ENCODE measurements at regions not wholly inside any gene's neighbourhood (a gene's known extent, or its start where the extent isn't known, plus 50 kb on each side); places are given as distances from the start of the nearest gene placed in this dataset.
A peak's percentile ranks its signal among the peaks of the same experiment; 100 is the strongest.
"Not testable (repeated sequence)": the region's sequence is repeated elsewhere in the genome, so short reads cannot be mapped to it uniquely, and the experiment has no call there.

DNA sequence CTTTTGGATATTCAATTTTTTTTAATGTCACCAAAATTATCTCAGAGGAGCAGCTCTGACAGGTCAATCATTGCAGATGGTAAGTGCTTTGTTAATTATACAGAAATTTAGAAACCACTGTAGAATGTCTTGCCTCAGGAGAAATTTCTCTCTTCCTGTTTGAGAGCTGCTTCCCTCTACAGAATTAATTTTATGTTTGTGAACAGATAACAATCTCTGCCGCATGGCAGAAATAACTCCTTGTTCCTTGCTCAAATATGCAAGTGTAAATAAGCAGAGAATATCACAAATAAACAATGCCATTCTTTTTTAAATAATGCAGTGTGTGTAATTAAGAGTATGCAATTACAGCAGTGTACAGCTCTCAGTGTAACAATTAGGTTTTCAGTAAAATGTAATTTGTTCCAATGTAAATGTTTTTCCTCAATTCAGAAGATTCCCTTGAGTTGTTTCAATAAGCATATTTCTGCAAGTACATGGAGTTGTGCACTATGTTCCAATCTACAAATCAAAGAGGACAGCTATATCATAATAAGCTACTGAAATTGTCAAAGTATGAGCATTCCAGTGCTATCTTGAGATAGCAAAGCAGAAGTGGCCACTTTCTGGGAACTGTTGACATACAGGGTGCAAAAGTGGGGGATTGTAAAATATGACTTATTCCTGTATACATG, 1012.8 kb downstream of the MAT2B start:
- Histone ChIP-seq H3K36me3 (ENCODE audit: low read depth) (no peaks in the 10 kb centered on the region), H3K27ac (ENCODE audit: poor library complexity, severe bottlenecking) (no peak overlapping the region), H3K9me3 (ENCODE audit: severe bottlenecking) (no peaks in the 10 kb centered on the region), H3K4me1 (ENCODE audit: insufficient read depth, poor library complexity, severe bottlenecking) (no peaks in the 10 kb centered on the region), H3K4me3 (ENCODE audit: severe bottlenecking) (no peak overlapping the region), H3K27me3 (ENCODE audit: insufficient read depth, poor library complexity, severe bottlenecking) (peaks cover 7% of the 10 kb centered on the region)
- TF ChIP-seq, protein P1, sequence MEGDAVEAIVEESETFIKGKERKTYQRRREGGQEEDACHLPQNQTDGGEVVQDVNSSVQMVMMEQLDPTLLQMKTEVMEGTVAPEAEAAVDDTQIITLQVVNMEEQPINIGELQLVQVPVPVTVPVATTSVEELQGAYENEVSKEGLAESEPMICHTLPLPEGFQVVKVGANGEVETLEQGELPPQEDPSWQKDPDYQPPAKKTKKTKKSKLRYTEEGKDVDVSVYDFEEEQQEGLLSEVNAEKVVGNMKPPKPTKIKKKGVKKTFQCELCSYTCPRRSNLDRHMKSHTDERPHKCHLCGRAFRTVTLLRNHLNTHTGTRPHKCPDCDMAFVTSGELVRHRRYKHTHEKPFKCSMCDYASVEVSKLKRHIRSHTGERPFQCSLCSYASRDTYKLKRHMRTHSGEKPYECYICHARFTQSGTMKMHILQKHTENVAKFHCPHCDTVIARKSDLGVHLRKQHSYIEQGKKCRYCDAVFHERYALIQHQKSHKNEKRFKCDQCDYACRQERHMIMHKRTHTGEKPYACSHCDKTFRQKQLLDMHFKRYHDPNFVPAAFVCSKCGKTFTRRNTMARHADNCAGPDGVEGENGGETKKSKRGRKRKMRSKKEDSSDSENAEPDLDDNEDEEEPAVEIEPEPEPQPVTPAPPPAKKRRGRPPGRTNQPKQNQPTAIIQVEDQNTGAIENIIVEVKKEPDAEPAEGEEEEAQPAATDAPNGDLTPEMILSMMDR (IDR thresholded peaks at IDR 0.05; ENCODE audit: poor library complexity, severe bottlenecking): no peak
- no peak for ATAC-seq (ENCODE audit: low read depth)
- no peak for DNase-seq (ENCODE audit: low spot score)

DNA sequence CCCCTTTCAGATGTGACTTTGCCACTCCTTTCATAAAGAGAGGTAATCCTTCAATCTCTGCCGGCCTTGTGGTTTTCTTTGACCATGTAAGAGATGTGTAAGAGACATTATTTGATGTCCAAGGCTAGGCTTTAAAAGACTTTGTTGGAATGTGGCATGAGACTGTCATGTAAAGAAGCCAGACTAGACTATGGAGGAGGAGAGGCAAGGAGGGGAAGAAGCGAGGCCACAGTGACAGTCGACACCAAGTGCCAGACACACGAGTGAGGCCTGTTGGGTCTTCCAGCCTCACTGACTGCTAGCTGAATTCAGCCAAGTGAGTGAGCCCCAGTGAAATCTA, 1013.3 kb downstream of the MAT2B start:
- Histone ChIP-seq H3K9me3 (ENCODE audit: severe bottlenecking) (no peaks in the 10 kb centered on the region), H3K4me3 (ENCODE audit: severe bottlenecking) (no peak overlapping the region), H3K27ac (ENCODE audit: poor library complexity, severe bottlenecking) (no peak overlapping the region), H3K27me3 (ENCODE audit: insufficient read depth, poor library complexity, severe bottlenecking) (peaks cover 7% of the 10 kb centered on the region), H3K36me3 (ENCODE audit: low read depth) (no peaks in the 10 kb centered on the region), H3K4me1 (ENCODE audit: insufficient read depth, poor library complexity, severe bottlenecking) (no peaks in the 10 kb centered on the region)
- DNase-seq (ENCODE audit: low spot score): no peak
- TF ChIP-seq, protein P1 (IDR thresholded peaks at IDR 0.05; ENCODE audit: poor library complexity, severe bottlenecking): no peak
- ATAC-seq (ENCODE audit: low read depth): no peak

DNA sequence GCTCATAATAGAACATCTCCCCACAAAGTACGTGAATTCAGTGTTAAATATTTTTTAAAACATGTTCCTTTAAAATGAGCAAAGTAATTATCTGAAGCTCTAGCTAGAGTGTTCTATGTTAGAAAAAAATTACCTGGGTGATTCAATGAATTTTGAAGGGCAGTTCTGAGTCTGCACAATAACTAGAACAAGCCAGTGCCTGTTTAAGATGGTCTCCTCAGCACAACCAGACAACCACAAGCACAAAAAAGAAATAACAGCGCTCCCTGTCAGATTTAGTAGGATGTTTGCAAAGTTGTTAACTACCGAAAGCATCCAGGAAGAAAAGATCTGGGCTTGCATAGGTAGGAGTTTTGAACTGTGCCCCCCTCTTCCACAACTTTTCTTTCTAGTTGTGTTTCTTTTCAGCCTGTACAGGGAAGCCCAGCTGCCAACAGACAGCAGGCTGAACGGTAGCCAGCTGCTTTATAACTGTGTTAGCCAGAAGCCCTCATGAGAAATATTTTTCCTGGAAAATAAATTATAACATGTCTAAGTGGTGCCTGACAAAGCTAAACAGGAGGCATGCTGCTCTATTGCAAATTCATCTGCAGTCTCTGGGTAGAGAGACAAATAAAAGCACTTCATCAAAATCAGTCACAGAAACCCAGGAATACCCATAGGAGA, 1026.9 kb downstream of the MAT2B start:
- TF ChIP-seq, protein P1 (IDR thresholded peaks at IDR 0.05; ENCODE audit: poor library complexity, severe bottlenecking): no peak
- H3K27me3 ChIP-seq (ENCODE audit: insufficient read depth, poor library complexity, severe bottlenecking): no peaks in the 10 kb centered on the region
- no peak overlapping the region for H3K4me3 ChIP-seq (ENCODE audit: severe bottlenecking)
- no peaks in the 10 kb centered on the region for H3K36me3 ChIP-seq (ENCODE audit: low read depth)
- H3K27ac ChIP-seq (ENCODE audit: poor library complexity, severe bottlenecking): no peak overlapping the region
- H3K4me1 ChIP-seq (ENCODE audit: insufficient read depth, poor library complexity, severe bottlenecking): no peaks in the 10 kb centered on the region
- H3K9me3 ChIP-seq (ENCODE audit: severe bottlenecking): peaks cover 2% of the 10 kb centered on the region
- DNase-seq (ENCODE audit: low spot score) (no peak), ATAC-seq (ENCODE audit: low read depth) (peak; percentile 23; the same call in 1 of the 3 replicates)

DNA sequence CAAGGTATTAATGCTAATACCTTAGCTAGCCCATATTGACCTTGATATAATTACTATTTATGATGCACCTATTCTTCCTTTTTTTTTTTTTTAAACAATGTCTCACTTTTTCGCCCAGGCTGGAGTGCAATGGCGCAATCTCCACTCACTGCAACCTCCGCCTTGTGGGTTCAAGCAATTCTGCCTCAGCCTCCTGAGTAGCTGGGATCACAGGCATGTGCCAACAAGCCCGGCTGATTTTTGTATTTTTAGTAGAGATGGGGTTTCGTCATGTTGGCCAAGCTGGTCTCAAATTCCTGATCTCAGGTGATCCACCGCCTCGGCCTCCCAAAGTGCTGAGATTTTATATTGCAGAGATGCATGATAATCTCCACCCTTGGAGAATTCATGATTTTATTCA, 1028.0 kb downstream of the MAT2B start:
- not testable (repeated sequence) for H3K36me3 ChIP-seq (ENCODE audit: low read depth); H3K27ac ChIP-seq (ENCODE audit: poor library complexity, severe bottlenecking); H3K4me3 ChIP-seq (ENCODE audit: severe bottlenecking); H3K9me3 ChIP-seq (ENCODE audit: severe bottlenecking); H3K27me3 ChIP-seq (ENCODE audit: insufficient read depth, poor library complexity, severe bottlenecking); H3K4me1 ChIP-seq (ENCODE audit: insufficient read depth, poor library complexity, severe bottlenecking); DNase-seq (ENCODE audit: low spot score)
- peak; percentile 40 for ATAC-seq (ENCODE audit: low read depth)

DNA sequence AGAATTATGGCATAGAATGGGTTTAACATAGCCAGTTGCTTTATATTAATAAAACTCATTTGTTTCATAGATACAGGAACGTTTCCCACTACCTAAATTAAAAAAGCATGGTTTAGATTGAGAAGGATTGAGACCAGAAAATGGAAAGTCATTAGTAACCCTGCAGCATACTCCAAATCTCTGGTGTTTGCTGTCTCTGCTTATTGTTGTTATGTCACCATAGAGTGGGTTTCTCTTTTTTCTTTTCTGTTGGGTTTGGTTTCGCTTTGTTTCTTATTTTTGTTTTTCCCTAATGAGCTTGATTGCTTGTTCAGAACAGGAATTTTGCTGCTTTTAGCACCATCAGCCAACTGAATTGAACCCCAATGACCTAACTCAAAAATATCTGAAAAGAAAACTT, 1034.8 kb downstream of the MAT2B start:
- no peak for DNase-seq (ENCODE audit: low spot score)
- no peaks in the 10 kb centered on the region for H3K9me3 ChIP-seq (ENCODE audit: severe bottlenecking)
- H3K27ac ChIP-seq (ENCODE audit: poor library complexity, severe bottlenecking): no peak overlapping the region

More for the DNA sequence above, 1034.8 kb downstream of the MAT2B start:
- Histone ChIP-seq H3K27me3 (ENCODE audit: insufficient read depth, poor library complexity, severe bottlenecking) (no peaks in the 10 kb centered on the region), H3K4me1 (ENCODE audit: insufficient read depth, poor library complexity, severe bottlenecking) (no peaks in the 10 kb centered on the region), H3K36me3 (ENCODE audit: low read depth) (no peaks in the 10 kb centered on the region; the same call in 1 of the 2 replicates), H3K4me3 (ENCODE audit: severe bottlenecking) (no peak overlapping the region)
- no peak for ATAC-seq (ENCODE audit: low read depth)
- TF ChIP-seq, protein P1 (IDR thresholded peaks at IDR 0.05; ENCODE audit: poor library complexity, severe bottlenecking): no peak
